Mesodermal cell (in vitro differentiated cells): ENCODE measurements at regions not wholly inside any gene's neighbourhood (a gene's known extent, or its start where the extent isn't known, plus 50 kb on each side); places are given as distances from the start of the nearest gene placed in this dataset.

ENCODE experiments used
- H3K27ac ChIP-seq: 2 replicates; pipeline ENCODE4 v1.7.0; 2013; ENCODE audit warnings: mild to moderate bottlenecking, low read depth, low read length, moderate library complexity; ENCODE audit not compliant: severe bottlenecking
- H3K36me3 ChIP-seq: 2 replicates; pipeline ENCODE4 v1.7.1; 2013; ENCODE audit warnings: mild to moderate bottlenecking, low read length, moderate library complexity; ENCODE audit not compliant: control insufficient read depth, insufficient read depth
- H3K4me1 ChIP-seq: one replicate; pipeline ENCODE4 v1.7.1; 2013; ENCODE audit warnings: mild to moderate bottlenecking, low read length; ENCODE audit not compliant: insufficient read depth, control insufficient read depth, poor library complexity, severe bottlenecking
- H3K4me3 ChIP-seq: 2 replicates; pipeline ENCODE4 v1.7.0; 2013; ENCODE audit warnings: low read length, control low read depth, mild to moderate bottlenecking; ENCODE audit not compliant: insufficient read depth, poor library complexity, severe bottlenecking; ENCODE audit errors: extremely low read depth
- H3K9me3 ChIP-seq: 2 replicates; pipeline ENCODE4 v1.7.1; 2013; ENCODE audit warnings: mild to moderate bottlenecking, low read length, moderate library complexity; ENCODE audit not compliant: control insufficient read depth
- WGBS, 2 experiments: methylation state at CpG; one replicate each; pipeline ENCODE4 v1.1.5; 2013; ENCODE audit warnings: missing lambda C conversion rate in 2 of 2; ENCODE audit not compliant: insufficient coverage in 2 of 2; 5-methylcytosine and 5-hydroxymethylcytosine counted together

DNA sequence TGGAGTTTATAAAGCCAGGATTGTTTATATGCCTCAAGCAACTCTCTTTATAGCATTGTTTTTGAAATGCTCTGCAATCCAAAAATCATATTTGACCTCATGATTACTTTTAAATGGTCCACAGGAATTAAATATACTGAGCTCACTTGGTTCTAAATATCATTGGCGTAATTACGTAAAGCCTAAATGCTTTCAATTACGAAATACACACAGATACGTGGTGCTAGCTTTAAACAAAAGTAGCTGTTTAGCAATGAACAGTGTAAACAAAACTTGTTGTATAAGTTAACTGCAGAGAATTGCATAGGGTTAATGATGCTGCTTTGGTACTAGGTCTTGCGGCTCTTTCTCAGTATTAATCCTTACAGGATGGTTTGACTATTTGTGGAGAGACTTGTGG, 346.6 kb downstream of the COG6 start:
- 92 to 94% methylated on average over 4 of the region's 5 CpGs for WGBS, 2 experiments
- no peak overlapping the region for H3K27ac ChIP-seq

DNA sequence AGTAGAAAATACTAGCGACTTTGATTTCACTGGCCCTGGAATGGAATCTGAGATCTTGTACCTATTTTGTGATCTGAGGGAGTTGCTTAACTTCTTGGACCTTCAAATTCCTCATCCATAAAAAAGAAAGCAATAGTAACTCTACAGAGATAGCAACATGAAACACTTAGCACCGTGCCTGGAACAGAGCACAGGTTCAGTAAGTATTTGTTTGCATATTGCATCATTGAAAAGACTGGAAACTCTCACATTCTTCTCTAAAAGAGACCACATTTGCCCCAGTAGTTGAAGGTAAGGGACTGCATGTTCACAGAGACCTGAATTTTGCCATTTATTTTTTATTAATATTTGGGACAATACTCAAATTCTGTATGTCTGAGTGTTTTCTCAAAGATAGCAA, 358.1 kb downstream of the COG6 start:
- Histone ChIP-seq H3K36me3 (no peaks in the 10 kb centered on the region), H3K27ac (no peak overlapping the region), H3K4me1 (no peaks in the 10 kb centered on the region), H3K9me3 (no peaks in the 10 kb centered on the region), H3K4me3 (no peak overlapping the region)
- 73% methylated on average over 2 of the region's 2 CpGs; no CpG with 5 or more reads in 1 of the 2 experiments for WGBS, 2 experiments

More for the DNA sequence above, 346.6 kb downstream of the COG6 start:
- Histone ChIP-seq H3K36me3 (no peaks in the 10 kb centered on the region), H3K9me3 (no peaks in the 10 kb centered on the region), H3K4me3 (no peak overlapping the region), H3K4me1 (no peaks in the 10 kb centered on the region)

DNA sequence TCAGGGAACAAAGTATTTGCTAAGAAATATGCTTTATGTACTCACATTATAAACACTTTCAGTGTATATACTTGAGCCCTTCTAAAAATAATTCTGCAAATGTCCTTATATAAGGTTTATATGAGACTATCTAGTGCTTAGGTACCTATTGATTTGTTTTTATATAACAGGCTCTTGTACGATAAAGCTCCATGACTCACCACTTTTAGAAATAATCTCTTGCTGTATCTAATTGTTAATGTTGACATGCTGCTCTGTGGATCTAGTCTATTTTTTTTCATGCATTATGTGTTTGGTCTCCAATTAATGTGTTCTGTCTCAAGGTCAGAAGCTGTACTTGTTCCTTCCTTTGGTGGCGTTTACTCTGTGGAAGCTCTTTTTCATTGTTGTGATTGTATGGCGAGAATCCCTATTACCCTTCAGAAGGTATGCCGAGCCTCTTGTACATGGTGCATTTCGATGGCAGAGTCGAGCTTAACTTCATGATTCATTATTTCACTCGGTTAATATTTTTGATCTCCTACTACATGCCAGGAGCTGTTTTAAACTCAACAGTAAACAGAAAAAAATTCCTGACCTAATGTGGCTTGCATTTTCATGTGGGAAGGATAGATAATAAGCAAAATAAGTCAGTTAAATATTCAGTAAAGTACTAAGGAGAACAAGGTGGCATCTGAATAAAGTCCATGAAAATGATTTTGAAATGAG, 361.6 kb downstream of the COG6 start:
- 80 to 87% methylated on average over 2 to 4 of the region's 7 CpGs for WGBS, 2 experiments
- Histone ChIP-seq H3K36me3 (no peaks in the 10 kb centered on the region), H3K4me1 (no peaks in the 10 kb centered on the region), H3K4me3 (no peak overlapping the region), H3K27ac (no peak overlapping the region), H3K9me3 (no peaks in the 10 kb centered on the region)

DNA sequence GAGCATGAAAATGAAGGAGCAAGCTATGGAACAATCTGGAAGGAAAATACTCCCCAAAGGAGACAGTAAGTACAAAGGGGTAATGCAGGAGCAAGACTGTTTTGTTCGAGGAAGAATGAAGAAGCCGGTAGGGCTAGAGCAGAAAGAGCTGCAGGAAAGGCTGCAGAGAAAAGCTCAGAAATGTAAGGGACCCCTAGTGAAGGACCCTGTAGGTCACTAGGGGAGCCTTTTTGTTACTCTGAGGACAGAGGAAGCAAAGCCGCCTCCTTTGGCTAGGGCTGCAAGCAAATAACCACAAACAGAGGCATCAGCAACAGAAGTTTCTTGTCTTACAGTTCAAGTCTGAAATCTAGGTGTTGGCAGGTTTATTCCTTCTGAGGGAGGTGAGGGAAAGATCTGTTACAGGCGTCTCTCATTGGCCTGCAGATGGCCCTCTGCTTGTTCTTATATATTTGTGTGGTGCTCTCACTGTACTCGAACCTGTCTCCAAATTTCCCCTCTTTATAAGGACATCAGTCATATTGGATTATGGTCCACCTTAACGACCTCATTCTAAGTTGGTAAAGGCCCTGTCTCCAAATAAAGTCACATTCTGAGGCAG, 362.3 kb downstream of the COG6 start:
- Histone ChIP-seq H3K9me3 (no peaks in the 10 kb centered on the region), H3K4me3 (no peak overlapping the region), H3K36me3 (no peaks in the 10 kb centered on the region), H3K27ac (no peak overlapping the region), H3K4me1 (no peaks in the 10 kb centered on the region)
- WGBS, 2 experiments, result 70 to 73% methylated on average over 2 to 4 of the region's 6 CpGs

DNA sequence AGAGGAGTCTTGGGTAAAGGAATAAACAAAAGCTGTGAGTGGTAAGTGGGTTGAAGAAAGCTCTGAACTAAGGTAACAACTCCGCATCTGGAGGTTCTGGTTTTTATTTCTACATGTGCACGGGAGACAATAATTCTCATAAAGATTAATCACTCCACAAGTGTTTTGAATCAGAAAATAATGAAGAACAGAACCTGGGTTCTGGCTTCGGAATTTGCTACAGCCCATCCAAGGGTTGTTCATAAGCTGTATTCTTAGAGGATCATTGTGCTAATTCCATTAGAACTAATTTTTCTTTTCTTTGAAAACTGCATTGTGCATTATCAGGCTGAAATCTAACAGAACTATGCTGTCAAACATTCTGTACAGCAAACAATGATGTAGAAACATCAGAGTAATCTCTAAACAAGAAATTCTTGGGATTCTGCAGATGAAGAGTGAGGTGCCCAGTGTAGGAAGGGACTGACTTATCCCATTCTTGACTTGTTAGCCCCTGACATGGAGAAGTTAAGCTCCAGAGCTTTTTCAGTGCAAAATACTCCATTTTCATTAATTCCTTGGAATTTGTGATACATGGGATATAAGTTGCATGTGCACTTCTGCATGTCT, 368.2 kb downstream of the COG6 start:
- Histone ChIP-seq H3K9me3 (no peaks in the 10 kb centered on the region), H3K36me3 (no peaks in the 10 kb centered on the region)
- 100% methylated on average over 1 of the region's 3 CpGs; no CpG with 5 or more reads in 1 of the 2 experiments for WGBS, 2 experiments

DNA sequence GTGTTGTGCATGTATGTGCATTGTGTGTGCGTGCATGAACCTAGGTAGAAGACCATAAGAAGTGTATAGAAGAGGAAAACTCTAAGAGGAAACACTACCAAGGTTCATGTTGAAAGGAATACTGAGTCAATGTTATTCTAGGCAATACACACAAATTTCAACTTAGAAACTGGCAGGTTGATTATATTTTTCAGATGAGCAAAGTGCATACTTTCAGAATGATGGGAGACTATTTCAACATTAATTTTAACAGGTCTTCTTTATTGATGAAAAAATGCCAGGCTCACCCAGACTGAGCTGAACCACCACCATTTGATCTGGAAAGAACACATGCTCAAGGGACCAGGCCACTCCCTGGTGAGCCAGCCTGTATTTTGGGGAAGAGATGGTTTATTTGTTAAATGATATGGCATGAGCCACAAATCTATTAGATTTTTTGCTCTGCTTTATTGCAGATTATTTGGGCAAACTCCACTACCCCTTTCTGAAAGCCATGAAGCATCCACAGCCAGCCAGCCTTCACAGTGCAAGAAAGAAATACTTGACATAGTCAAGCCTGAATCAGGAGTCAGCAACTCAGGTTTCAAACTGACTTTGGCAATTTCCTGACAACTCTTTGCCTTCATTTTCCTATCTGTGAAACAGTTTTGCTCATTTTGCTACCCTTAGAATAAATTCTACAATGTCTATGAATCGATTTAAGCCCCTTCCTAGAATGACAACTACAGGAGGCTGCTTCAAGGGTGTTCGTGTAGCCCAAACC, 368.9 kb downstream of the COG6 start:
- Histone ChIP-seq H3K27ac (no peak overlapping the region), H3K9me3 (no peaks in the 10 kb centered on the region), H3K4me1 (peaks cover 6% of the 10 kb centered on the region), H3K36me3 (no peaks in the 10 kb centered on the region), H3K4me3 (no peak overlapping the region)
- 90 to 97% methylated on average over 3 of the region's 3 CpGs for WGBS, 2 experiments

More for the DNA sequence above, 368.2 kb downstream of the COG6 start:
- H3K4me3 ChIP-seq, result no peak overlapping the region
- no peak overlapping the region for H3K27ac ChIP-seq
- peaks cover 6% of the 10 kb centered on the region for H3K4me1 ChIP-seq

DNA sequence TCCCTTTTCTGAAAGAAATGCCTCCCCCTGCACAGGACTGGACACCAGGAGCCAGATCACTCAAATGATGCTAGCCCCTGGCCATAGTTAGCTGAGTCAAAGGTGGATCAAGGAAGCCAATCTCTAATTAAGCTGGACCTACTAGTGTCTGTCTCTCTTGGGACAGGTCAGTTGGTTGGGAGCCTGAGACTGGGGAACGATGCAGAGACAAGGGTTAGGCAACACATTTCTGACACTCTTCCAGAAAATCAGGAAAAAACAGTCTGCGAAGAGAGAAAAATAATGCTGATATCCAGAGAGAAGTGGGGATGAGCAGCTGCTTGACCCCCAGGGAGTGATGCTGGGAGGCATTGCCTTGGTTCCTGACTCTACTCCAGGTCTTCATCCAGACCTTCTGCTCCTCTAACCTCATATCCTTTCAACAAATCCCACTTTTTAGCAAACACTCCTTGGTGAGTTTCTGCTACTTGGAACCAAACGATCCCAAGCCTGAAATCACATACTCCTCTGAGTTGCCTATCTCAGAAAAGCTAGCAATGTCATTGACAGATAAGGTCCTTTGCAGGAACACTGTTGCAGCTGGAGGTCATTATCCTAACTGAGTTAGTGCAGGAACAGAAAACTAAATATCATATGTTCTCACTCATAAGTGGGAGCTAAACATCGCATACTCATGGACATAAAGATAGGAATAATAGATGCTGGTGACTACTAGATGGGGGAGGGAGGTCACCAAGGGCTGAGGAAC, 369.7 kb downstream of the COG6 start:
- H3K36me3 ChIP-seq, result no peaks in the 10 kb centered on the region
- 92 to 93% methylated on average over 2 to 3 of the region's 4 CpGs for WGBS, 2 experiments
- no peak overlapping the region for H3K27ac ChIP-seq
- no peak overlapping the region for H3K4me3 ChIP-seq
- peaks cover 6% of the 10 kb centered on the region for H3K4me1 ChIP-seq
- no peaks in the 10 kb centered on the region for H3K9me3 ChIP-seq

DNA sequence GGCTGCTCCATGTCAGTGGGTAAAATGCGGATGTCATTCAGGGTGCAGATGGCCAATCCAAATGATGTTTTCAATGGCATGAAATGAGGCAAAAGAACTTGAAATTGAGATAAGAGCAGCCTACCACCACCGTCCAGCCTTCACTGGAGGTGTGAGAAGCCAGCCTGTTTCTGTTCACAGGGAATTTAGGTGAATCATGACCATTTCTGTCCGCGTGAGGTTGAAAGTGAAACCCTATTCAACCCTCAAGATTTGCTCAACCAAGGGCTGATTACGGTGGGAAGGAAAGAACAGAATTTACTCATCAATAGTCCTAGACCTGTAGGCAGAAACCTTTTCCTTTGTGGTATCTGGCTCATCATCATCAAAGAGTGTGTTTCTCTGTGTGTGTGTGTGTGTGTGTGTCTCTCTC, 370.7 kb downstream of the COG6 start:
- H3K9me3 ChIP-seq, result no peaks in the 10 kb centered on the region
- 100% methylated on average over 2 to 4 of the region's 5 CpGs for WGBS, 2 experiments
- no peak overlapping the region for H3K4me3 ChIP-seq
- no peaks in the 10 kb centered on the region for H3K36me3 ChIP-seq
- H3K4me1 ChIP-seq, result peaks cover 14% of the 10 kb centered on the region
- no peak overlapping the region for H3K27ac ChIP-seq

DNA sequence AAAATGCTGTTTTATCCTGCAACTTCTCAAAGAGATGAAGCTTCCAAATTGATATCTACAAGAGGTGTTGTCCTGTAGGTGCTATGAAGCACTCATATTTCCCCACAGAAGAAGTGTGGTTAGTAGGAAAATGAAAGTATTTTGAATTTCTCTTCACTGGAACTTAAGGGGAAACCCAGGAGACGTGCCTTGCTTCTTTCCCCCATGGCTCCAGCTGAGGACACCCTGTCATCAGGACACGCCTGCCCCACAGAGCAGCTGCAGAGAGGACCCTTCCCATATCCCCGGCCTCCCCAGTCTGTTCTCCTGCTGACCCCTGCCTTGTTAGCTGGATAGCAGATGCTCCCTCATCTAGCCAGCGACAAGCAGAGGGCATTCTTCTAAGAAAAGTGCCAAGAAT, 371.3 kb downstream of the COG6 start:
- Histone ChIP-seq H3K4me1 (peaks cover 14% of the 10 kb centered on the region), H3K9me3 (no peaks in the 10 kb centered on the region), H3K27ac (no peak overlapping the region), H3K36me3 (no peaks in the 10 kb centered on the region), H3K4me3 (no peak overlapping the region)
- 90 to 94% methylated on average over 3 of the region's 4 CpGs for WGBS, 2 experiments

DNA sequence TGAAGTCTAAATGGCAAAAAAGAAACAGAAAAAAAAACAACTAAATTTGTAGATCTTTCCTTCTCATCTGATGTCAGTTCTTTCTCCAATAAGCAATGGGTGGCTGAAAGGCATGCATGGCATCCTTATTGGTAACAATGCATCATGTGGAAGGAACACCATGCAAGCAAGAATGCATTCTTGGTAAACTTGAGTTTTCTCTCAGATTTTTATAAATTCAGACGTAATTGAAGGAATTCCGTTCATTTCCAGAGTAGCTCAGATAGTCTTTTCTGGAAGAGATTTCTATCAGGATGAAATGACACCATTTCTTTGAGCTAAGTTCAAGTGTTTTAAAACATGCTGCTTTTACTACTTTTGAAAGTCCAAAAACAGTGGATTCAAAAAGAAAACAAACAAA, 373.0 kb downstream of the COG6 start:
- WGBS, 2 experiments, result 73 to 100% methylated on average over 2 of the region's 2 CpGs
- Histone ChIP-seq H3K4me3 (no peak overlapping the region), H3K27ac (no peak overlapping the region), H3K9me3 (no peaks in the 10 kb centered on the region), H3K36me3 (no peaks in the 10 kb centered on the region), H3K4me1 (peaks cover 12% of the 10 kb centered on the region)
